NAMALWA (cell line): ENCODE measurements at regions not wholly inside any gene's neighbourhood (a gene's known extent, or its start where the extent isn't known, plus 50 kb on each side); places are given as distances from the start of the nearest gene placed in this dataset.

Source experiments
- DNase-seq: peaks from one replicate; pipeline ENCODE4 v3.0.0-alpha.2; 2015; ENCODE audit warnings: low spot score

DNA sequence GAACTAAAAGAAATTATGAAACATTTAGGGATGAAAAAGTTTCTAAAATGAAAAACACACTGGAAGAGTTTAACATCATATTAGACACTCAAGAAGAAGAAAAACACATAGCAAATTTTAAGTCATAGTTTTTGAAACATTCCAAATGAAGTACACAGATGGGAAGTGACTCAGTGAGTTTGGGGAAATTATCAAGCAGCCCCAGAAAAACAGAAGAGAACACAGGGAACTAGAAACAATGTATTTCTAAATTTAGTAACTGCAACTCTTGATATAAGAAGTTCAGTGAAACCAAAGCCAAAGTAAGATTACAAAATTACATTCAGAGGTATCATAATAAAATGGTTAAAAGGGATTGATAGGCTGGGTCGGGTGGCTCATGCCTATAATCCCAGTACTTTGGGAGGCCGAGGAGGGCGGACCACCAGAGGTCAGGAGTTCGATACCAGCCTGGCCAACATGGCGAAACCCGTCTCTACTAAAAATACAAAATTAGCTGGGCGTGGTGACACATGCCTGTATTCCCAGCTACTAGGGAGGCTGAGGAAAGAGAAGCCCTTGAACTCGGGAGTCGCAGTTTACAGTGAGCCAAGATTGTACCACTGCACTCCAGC, 461.2 kb downstream of the KCTD8 start:
- DNase-seq: no peak

DNA sequence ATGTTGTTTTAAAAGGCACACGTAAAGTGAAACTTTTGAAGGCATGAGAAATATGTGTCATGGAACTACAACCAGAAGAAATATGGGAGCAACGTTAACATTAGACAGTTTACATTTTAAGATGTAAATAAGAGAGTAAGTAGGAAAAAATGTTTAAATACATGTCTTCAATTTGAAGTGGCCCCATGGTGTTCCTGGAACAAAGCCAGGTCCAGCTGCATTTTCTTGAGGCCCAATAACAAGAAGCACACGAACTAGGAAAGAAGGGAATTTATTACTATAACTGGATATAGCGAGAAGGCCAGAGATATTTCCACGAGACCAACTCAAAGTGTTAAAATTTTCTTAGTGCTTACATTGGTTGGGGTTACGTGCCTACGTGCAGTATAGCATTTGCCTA, 458.1 kb downstream of the KCTD8 start:
- DNase-seq: no peak

DNA sequence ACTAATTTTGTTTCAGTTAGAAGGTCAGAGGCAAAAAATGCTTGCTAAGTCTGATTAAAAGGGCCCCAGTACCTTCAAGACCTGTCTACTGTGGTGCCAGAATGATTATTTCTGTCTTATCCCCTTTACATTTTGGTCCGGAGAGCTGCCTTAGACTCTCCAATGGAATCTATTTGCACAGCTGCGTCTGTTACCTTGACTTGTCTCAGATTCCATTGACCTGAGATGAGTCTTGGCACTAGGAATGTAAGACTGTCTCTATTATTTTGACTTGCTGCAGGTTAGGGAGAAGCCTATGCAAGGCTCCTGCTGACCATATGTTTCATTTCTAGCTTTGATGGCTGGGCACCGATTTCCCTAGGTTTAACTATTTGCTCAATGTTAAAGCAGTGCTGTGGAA, 457.6 kb downstream of the KCTD8 start:
- no peak for DNase-seq

- no peak for DNase-seq
These were observed 456.1 kb downstream of the KCTD8 start for GRCh38 chr4:43992552-43992951.

- no peak for DNase-seq
These were observed 455.3 kb downstream of the KCTD8 start for GRCh38 chr4:43993196-43993902.

DNA sequence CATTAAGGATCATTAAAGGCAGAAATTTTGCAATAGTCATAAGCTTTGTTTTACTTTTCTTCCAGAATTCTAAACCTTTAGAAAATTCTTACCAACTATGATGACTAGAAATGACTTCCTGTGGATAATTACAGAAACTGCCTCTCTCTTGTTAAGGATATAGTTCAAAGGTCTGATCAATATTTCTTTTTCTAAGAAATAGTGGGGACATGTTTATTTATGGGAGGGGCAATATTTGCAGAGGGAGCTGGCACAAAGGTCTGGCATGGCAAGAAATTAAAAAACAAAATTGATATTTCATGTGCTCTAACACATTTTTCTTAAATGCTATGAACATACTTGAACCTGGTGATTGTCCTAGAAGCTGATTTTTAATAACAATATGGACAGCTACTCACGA, 448.9 kb downstream of the KCTD8 start:
- no peak for DNase-seq

- no peak for DNase-seq
These were observed 446.2 kb downstream of the KCTD8 start for GRCh38 chr4:44002368-44002767.

DNA sequence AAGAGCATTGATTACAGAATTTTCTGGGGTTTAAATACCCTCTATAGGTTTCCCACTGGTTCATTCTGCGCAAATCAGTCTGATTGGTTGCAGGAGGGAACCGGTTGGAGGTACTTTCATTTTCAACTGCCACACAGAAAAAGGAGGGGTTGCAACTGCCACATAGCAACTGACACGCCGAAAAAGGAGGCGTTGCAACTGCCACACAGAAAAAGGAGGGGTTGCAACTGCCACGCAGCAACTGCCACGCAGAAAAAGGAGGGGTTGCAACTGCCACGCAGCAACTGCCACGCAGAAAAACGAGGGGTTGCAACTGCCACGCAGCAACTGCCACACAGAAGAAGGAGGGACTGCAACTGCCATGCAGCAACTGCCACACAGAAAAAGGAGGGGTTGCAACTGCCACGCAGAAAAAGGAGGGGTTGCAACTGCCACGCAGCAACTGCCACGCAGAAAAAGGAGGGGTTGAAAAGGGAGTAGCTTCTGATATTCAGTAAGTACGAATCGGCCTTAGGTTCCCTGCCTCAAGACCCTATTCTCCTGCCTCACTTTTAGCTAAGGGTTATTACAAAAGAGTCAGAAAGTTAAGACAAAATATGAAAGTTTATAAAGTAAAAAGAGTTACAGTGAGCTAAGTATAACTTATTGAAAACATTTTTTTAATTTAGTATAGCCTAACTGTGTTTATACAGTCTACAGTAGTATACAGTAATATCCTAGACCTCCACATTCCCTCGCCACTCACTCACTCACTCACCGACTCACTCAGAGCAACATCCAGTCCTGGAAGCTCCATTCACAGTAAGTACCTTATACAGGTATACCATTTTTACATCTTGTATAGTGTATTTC, 431.8 kb downstream of the KCTD8 start:
- DNase-seq: no peak

- DNase-seq: no peak
These were observed 431.2 kb downstream of the KCTD8 start for GRCh38 chr4:44017422-44017739.

- DNase-seq: no peak
These were observed 428.9 kb downstream of the KCTD8 start for GRCh38 chr4:44019721-44020120.

DNA sequence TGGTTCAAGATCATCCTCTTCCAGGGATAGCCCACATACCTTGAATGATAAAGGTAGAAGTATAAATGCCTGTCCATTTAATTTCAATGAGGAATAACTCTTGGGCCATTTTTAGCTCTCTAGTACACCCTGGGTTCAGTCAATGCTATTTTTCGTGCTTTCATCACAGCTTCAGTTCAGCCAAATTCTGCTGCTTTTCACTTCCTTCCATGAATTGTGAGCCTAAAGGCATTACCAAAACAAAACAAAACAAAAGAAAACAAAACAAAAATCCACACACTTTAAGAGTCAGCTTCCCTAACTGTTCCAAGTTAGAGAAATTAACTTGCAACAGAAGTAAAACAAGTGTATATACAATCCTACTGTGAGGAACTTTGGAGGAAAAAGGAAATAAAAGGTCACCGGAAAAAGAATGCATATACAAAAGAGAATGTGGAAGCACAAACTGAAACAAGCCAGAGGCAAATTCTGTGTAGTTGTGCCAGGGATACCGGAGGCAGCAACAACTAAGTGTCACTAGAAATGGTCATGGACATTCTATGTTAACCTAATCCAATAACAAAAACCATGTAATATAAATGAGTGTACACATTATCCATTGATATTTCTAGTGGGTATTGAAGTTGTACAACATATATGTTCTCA, 423.1 kb downstream of the KCTD8 start:
- DNase-seq: no peak

- DNase-seq: no peak
These were observed 409.8 kb downstream of the KCTD8 start for GRCh38 chr4:44038811-44039210.

GRCh38 chr4:44046491-44046890, 402.1 kb downstream of the KCTD8 start:
- no peak for DNase-seq

GRCh38 chr4:44056721-44057151, 391.9 kb downstream of the KCTD8 start:
- DNase-seq: no peak

DNA sequence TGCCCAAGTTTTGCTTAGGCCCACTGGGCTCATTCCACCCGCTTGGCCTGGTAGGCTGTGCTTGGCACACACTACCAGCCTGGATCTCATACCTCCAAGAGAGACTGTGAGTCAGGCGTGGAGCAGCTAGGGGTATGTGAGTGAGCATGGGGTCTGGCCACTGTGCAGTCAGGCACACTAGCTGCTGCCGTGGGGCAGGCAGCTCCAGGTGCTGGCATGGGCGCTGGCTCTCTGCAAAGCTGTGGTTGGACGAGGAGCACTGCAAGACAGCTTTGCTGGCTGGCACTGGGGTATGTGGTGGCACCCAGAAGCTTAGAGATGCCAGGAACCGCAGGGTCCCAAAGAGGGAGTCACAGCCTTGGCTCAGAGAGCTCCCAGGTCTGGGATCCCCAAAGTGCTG, 377.8 kb downstream of the KCTD8 start:
- no peak for DNase-seq

- DNase-seq: no peak
These were observed 376.4 kb downstream of the KCTD8 start for GRCh38 chr4:44071959-44072955.

DNA sequence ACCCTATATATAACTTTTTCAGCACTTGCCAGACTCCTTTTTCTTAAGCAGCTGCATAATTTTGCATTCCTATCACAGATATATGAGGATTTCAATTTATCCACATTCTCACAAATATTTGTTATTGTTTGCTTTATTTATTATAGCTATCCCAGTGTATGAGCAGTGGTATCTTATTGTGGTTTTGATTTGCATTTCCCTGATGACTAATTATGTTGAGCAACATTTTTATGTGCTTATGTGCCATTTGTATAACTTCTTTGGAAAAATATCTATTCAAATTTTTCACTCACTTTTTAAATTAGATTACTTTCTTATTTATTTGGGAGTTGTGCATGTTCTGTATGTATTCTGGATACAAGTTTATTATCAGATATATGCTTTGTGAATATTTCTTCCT, 361.9 kb downstream of the KCTD8 start:
- no peak for DNase-seq

- DNase-seq: no peak
These were observed 355.2 kb downstream of the KCTD8 start for GRCh38 chr4:44093390-44093789.

DNA sequence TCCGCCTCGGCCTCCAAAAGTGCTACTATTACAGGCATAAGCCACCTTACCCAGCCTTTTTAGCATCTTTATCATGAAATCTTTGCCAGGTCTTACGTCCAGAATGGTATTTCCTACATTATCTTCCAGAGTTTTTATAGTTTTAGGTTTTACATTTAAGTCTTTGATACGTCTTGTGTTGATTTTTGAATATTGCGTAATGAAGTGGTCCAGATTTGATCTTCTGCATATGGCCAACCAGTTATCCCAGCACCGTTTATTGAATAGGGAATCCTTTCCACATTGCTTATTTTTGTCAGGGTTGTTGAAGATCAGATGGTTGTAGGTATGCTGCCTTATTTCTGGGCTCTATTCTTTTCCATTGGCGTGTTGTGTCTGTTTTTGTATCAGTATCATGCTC, 349.6 kb downstream of the KCTD8 start:
- no peak for DNase-seq

DNA sequence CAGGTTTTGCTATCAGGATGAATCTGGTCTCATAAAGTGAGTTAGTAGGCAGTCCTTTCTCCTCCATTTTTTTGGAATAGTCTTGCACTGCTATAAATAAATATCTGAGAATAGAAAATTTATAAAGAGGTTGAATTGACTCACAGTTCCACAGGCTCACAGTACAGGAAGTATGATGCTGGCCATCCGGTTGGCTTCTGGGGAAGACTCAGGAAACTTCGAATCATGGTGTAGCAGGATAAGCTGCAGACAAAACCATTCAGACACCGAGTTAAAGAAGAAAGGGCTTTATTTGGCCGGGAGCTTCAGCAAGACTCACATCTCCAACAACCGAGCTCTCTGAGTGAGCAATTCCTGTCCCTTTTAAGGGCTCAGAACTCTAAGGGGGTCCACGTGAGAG, 348.2 kb downstream of the KCTD8 start:
- DNase-seq: no peak

DNA sequence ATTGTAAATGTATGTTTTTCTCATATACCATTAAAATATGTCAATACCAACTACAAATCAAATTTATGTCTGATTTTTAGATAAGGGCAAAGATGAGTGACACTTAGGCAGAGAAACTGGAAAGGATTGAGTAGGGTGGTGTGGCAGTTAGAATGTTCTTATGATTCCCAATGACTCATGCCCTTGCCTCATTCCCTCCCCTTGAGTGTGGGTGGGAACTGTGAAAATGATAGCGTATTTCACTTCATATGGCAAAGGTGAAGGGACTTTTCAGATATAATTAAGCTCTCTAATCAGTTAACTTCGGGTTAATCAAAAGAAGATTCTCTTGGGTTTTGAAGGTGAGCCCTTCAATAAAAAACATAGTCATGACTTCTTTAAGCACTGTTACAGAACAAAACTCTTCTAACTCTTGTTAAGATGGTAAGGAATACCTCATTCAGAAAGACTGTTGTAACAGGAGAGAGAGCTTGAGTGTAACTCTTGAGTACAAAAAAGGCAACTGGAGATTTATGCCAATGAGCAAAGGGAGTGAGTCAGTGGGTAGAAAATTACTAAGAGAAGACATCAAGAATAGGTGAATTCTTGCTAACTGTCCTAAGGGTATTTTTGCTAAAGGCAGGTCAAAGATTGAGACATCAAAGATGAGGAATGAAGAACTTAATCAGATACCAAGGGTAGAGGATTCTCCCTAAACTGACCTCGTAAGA, 329.5 kb downstream of the KCTD8 start:
- no peak for DNase-seq
